HCT116 (cell line): ENCODE measurements at regions not wholly inside any gene's neighbourhood (a gene's known extent, or its start where the extent isn't known, plus 50 kb on each side); places are given as distances from the start of the nearest gene placed in this dataset.

ENCODE experiments used
- ATAC-seq: fragments of 200-7000 bp; cut with Tn5 transposase; 2 replicates; pipeline ENCODE4 v1.9.1; 2020; ENCODE audit warnings: mild to moderate bottlenecking, moderate library complexity
- BruUV-seq: library from RNA; stranded (reverse); fragments of 400-500 nt; replicated peaks from 2 replicates; lab custom pipeline; 2021; lab: Mats Ljungman, UMichigan
- CTCF ChIA-PET: fragments of 300-600 bp; sonication (Branson Sonifier 250); formaldehyde crosslinking; loops from one replicate; lab custom pipeline; 2021; ENCODE audit warnings: antibody characterized with exemption; lab: Charles Lee
- POLR2A ChIA-PET: fragments of 300-600, 350-600 bp; sonication (Branson Sonifier 250); formaldehyde crosslinking; loops from one replicate; lab custom pipeline; 2021; ENCODE audit warnings: antibody characterized with exemption; lab: Charles Lee
- RAD21 ChIA-PET, 2 experiments: fragments of 300-600 bp; sonication (Branson Sonifier 250); formaldehyde crosslinking; loops; one replicate each; lab custom pipeline; 2023; ENCODE audit warnings: low total read pairs in 2 of 2; ENCODE audit not compliant: uncharacterized antibody in 2 of 2, unreplicated experiment in 2 of 2, low non-redundant PET in 1 of 2; lab: Charles Lee
- DNase-seq: peaks from one replicate; pipeline ENCODE4 v3.0.0-alpha.2; 2010; ENCODE audit warnings: low read depth, low spot score
- H2AFZ ChIP-seq: fragments of 200-600 bp; shearing (Covaris generic), sonication (generic); 2 replicates; pipeline ENCODE4 v1.6.1; 2017; ENCODE audit warnings: low read depth, mixed run types, mixed read lengths, antibody characterized with exemption, low read length; ENCODE audit not compliant: poor library complexity, severe bottlenecking
- H3K27ac ChIP-seq: 2 replicates; pipeline ENCODE4 v1.5.1; 2012; ENCODE audit warnings: low read depth, low read length
- H3K27me3 ChIP-seq: fragments of 200-600 bp; sonication (generic); 2 replicates; pipeline ENCODE4 v1.6.1; 2016; ENCODE audit warnings: mixed run types, low read length, mixed read lengths; ENCODE audit not compliant: insufficient read depth
- H3K36me3 ChIP-seq, 2 experiments: fragments of 200-500 bp in 1 of 2; fragments of 200-600 bp in 1 of 2; sonication (Bioruptor generic) in 1 of 2; sonication (generic) in 1 of 2; 2 replicates each; pipeline versions ENCODE4 v1.5.1 to v1.6.1; 2014 to 2016; ENCODE audit warnings: low read length in 2 of 2, inconsistent platforms in 1 of 2, mixed read lengths in 1 of 2, mixed run types in 1 of 2; ENCODE audit not compliant: insufficient read depth in 2 of 2, control insufficient read depth in 1 of 2
- H3K4me1 ChIP-seq, 2 experiments: fragments of 200-600 bp in 1 of 2; sonication (generic) in 1 of 2; 2 replicates each; pipeline versions ENCODE4 v1.5.1 to v1.6.1; 2012 to 2017; ENCODE audit warnings: low read length in 2 of 2, inconsistent platforms in 1 of 2, mild to moderate bottlenecking in 1 of 2, mixed read lengths in 1 of 2, mixed run types in 1 of 2, moderate library complexity in 1 of 2; ENCODE audit not compliant: insufficient read depth in 2 of 2, control insufficient read depth in 1 of 2
- H3K4me2 ChIP-seq: fragments of 200-600 bp; sonication (generic); 2 replicates; pipeline ENCODE4 v1.6.1; 2017; ENCODE audit warnings: mixed run types, low read length, mixed read lengths
- H3K4me3 ChIP-seq, 2 experiments: fragments of 200-600 bp in 1 of 2; sonication (generic) in 1 of 2; replicated peaks in 1 of 2; 2 replicates each; pipeline ENCODE4 v1.5.1; 2011 to 2016; ENCODE audit warnings: low read length in 2 of 2, control low read depth in 1 of 2, low read depth in 1 of 2, mild to moderate bottlenecking in 1 of 2, mixed read lengths in 1 of 2, mixed run types in 1 of 2
- H3K79me2 ChIP-seq: fragments of 200-600 bp; sonication (generic); 2 replicates; pipeline ENCODE4 v1.6.1; 2017; ENCODE audit warnings: mild to moderate bottlenecking, mixed run types, low read length, moderate library complexity, mixed read lengths; ENCODE audit not compliant: insufficient read depth
- H3K9ac ChIP-seq: fragments of 200-600 bp; sonication (generic); 2 replicates; pipeline ENCODE4 v1.6.1; 2016; ENCODE audit warnings: low read length, mixed read lengths
- H3K9me2 ChIP-seq: fragments of 200-600 bp; sonication (generic), shearing (Covaris generic); 2 replicates; pipeline ENCODE4 v1.6.1; 2017; ENCODE audit warnings: mixed run types, mild to moderate bottlenecking, moderate library complexity; ENCODE audit not compliant: insufficient read depth
- H3K9me3 ChIP-seq, 2 experiments: fragments of 200-500 bp in 1 of 2; fragments of 200-600 bp in 1 of 2; sonication (Bioruptor generic) in 1 of 2; sonication (generic) in 1 of 2; 2 replicates each; pipeline ENCODE4 v1.6.1; 2014 to 2017; ENCODE audit warnings: low read length in 2 of 2, mixed read lengths in 2 of 2, inconsistent platforms in 1 of 2, low read depth in 1 of 2, mild to moderate bottlenecking in 1 of 2, mixed run types in 1 of 2, moderate library complexity in 1 of 2; ENCODE audit not compliant: control insufficient read depth in 1 of 2, insufficient read depth in 1 of 2
- H4K20me1 ChIP-seq: fragments of 200-600 bp; sonication (generic), shearing (Covaris generic); 2 replicates; pipeline ENCODE4 v1.6.1; 2017; ENCODE audit warnings: mixed run types, mild to moderate bottlenecking, moderate library complexity; ENCODE audit not compliant: insufficient read depth
- CEBPB ChIP-seq: IDR thresholded peaks from 2 replicates; pipeline ENCODE4 v1.6.1; 2012; ENCODE audit warnings: low read depth
- EZH2phosphoT487 ChIP-seq: fragments of 200-600 bp; IDR thresholded peaks from 2 replicates; pipeline ENCODE4 v1.6.1; 2018; ENCODE audit warnings: antibody characterized with exemption, borderline replicate concordance
- JUND ChIP-seq: IDR thresholded peaks from 2 replicates; pipeline ENCODE4 v1.6.1; 2012
- POLR2A ChIP-seq: IDR thresholded peaks from 2 replicates; pipeline ENCODE4 v1.7.0; 2011; ENCODE audit warnings: borderline replicate concordance; ENCODE audit not compliant: insufficient read depth, insufficient read length; ENCODE audit errors: extremely low read depth
- POLR2AphosphoS5 ChIP-seq: IDR thresholded peaks from 2 replicates; pipeline ENCODE4 v1.6.1; 2011; ENCODE audit warnings: mild to moderate bottlenecking, low read depth, low read length, moderate library complexity
- SP1 ChIP-seq: IDR thresholded peaks from 2 replicates; pipeline ENCODE4 v1.6.1; 2012; ENCODE audit warnings: low read depth
- SRF ChIP-seq: IDR thresholded peaks from 2 replicates; pipeline ENCODE4 v1.6.1; 2012; ENCODE audit warnings: low read depth
- TCF7L2 ChIP-seq: IDR thresholded peaks from 2 replicates; pipeline ENCODE4 v1.7.0; 2011; ENCODE audit warnings: borderline replicate concordance, inconsistent platforms; ENCODE audit not compliant: insufficient read depth, insufficient read length; ENCODE audit errors: extremely low read depth
- intact Hi-C: fragments of 100-400 bp; cut with micrococcal nuclease; formaldehyde crosslinking; loops from 2 replicates; pipeline ENCODE4 v1.10.0; 2022
- TF ChIP-seq, protein P1 (sequence below): IDR thresholded peaks from 2 replicates; pipeline ENCODE4 v1.6.1; 2012; ENCODE audit warnings: low read depth
- TF ChIP-seq, protein P2 (sequence below): IDR thresholded peaks from 2 replicates; pipeline ENCODE4 v1.6.1; 2012

DNA sequence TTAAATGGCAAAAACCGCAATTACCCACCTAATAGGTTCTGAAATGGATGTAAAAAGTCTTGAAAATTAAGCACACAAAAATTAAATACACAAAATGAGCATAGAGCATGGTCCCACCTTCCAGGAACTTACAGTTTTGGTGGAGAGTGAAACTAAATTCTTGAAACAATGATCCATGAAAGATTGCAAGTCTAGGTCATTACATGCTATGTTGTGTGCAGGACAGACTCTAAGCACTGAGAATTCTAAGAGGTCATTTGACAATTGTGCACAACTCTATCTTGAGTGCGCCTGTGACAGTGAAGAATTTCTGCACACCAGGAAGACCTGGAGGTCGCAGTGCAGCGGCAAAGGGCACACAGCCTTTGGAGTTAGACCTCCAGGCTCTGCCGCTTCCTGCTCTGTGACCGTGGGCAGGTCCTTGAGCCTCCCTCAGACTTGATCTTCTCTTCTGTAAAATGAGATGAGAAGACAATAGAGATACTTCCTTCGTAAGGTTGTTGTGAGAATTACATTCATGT lies 153.3 kb upstream of the TPM1 start:
- Histone ChIP-seq H3K4me3 (no peak overlapping the region), H3K27ac (no peak overlapping the region), H3K4me2 (no peak overlapping the region), H3K9me2 (no peaks in the 10 kb centered on the region), H3K27me3 (no peaks in the 10 kb centered on the region), H3K36me3 (no peaks in the 10 kb centered on the region), H3K79me2 (no peaks in the 10 kb centered on the region), H3K4me1 (peaks cover 0 to under 1% of the 10 kb centered on the region in 2 experiments; a peak in 2 of 4 replicates), H4K20me1 (no peaks in the 10 kb centered on the region), H3K9me3 (no peaks in the 10 kb centered on the region), H2AFZ (no peak overlapping the region), H3K9ac (no peak overlapping the region)
- no TSS peak for BruUV-seq
- DNase-seq, result no peak
- ChIA-PET RAD21 (no interaction called here), CTCF (no interaction called here), POLR2A (no interaction called here)
- intact Hi-C loops, result no loop called here
- no peak for ATAC-seq
- TF ChIP-seq SP1, result no peak
- TF ChIP-seq, protein P1, sequence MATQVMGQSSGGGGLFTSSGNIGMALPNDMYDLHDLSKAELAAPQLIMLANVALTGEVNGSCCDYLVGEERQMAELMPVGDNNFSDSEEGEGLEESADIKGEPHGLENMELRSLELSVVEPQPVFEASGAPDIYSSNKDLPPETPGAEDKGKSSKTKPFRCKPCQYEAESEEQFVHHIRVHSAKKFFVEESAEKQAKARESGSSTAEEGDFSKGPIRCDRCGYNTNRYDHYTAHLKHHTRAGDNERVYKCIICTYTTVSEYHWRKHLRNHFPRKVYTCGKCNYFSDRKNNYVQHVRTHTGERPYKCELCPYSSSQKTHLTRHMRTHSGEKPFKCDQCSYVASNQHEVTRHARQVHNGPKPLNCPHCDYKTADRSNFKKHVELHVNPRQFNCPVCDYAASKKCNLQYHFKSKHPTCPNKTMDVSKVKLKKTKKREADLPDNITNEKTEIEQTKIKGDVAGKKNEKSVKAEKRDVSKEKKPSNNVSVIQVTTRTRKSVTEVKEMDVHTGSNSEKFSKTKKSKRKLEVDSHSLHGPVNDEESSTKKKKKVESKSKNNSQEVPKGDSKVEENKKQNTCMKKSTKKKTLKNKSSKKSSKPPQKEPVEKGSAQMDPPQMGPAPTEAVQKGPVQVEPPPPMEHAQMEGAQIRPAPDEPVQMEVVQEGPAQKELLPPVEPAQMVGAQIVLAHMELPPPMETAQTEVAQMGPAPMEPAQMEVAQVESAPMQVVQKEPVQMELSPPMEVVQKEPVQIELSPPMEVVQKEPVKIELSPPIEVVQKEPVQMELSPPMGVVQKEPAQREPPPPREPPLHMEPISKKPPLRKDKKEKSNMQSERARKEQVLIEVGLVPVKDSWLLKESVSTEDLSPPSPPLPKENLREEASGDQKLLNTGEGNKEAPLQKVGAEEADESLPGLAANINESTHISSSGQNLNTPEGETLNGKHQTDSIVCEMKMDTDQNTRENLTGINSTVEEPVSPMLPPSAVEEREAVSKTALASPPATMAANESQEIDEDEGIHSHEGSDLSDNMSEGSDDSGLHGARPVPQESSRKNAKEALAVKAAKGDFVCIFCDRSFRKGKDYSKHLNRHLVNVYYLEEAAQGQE, result no peak
- TF ChIP-seq CEBPB, result no peak
- TF ChIP-seq, protein P2, sequence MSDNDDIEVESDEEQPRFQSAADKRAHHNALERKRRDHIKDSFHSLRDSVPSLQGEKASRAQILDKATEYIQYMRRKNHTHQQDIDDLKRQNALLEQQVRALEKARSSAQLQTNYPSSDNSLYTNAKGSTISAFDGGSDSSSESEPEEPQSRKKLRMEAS, result no peak
- TF ChIP-seq POLR2A, result no peak
- TF ChIP-seq JUND, result no peak
- no peak for TF ChIP-seq SRF
- no peak for TF ChIP-seq EZH2phosphoT487
- TF ChIP-seq TCF7L2, result no peak
- TF ChIP-seq POLR2AphosphoS5, result no peak
